H1 (cell line): ENCODE measurements at regions not wholly inside any gene's neighbourhood (a gene's known extent, or its start where the extent isn't known, plus 50 kb on each side); places are given as distances from the start of the nearest gene placed in this dataset.

Experiments
- BCL11A ChIP-seq, 2 experiments: IDR thresholded peaks; one replicate each; pipeline ENCODE4 v1.6.1; 2011; ENCODE audit warnings: low read depth in 2 of 2, low read length in 2 of 2, mild to moderate bottlenecking in 2 of 2

- no peak for TF ChIP-seq BCL11A (IDR thresholded peaks at IDR 0.05; ENCODE audit: low read depth in 2 of 2, low read length in 2 of 2)
Observed at GRCh38 chr4:18533262-18533775, 511.8 kb upstream of the LCORL start (continued).
